AG04450 (cell line): ENCODE measurements at regions not wholly inside any gene's neighbourhood (a gene's known extent, or its start where the extent isn't known, plus 50 kb on each side); places are given as distances from the start of the nearest gene placed in this dataset.

ENCODE experiments used
- CTCF ChIA-PET: fragments of 300-600, 350-600 bp; formaldehyde crosslinking; extraction: SDS; loops from one replicate; lab custom pipeline; 2022; ENCODE audit warnings: antibody characterized with exemption, inconsistent platforms; lab: Charles Lee
- POLR2A ChIA-PET: fragments of 350-600 bp; formaldehyde crosslinking; extraction: SDS; loops from one replicate; lab custom pipeline; 2021; ENCODE audit warnings: antibody characterized with exemption, inconsistent platforms; lab: Yijun Ruan, JAX
- DNase-seq: peaks from one replicate; pipeline ENCODE4 v3.0.0-alpha.2; 2011; ENCODE audit warnings: low read depth, low spot score
- H3K27ac ChIP-seq: one replicate; pipeline ENCODE4 v1.5.1; 2012; ENCODE audit warnings: low read depth, low read length, control low read depth
- H3K27me3 ChIP-seq: one replicate; pipeline ENCODE4 v1.6.0; 2012; ENCODE audit warnings: low read length; ENCODE audit not compliant: control insufficient read depth, insufficient read depth
- H3K4me3 ChIP-seq: 2 replicates; pipeline ENCODE4 v1.5.1; 2011; ENCODE audit warnings: mild to moderate bottlenecking, low read depth, low read length, control low read depth
- H3K9me3 ChIP-seq: 2 replicates; pipeline ENCODE4 v1.5.1; 2012; ENCODE audit warnings: low read length; ENCODE audit not compliant: control insufficient read depth, insufficient read depth
- TF ChIP-seq, protein P1 (sequence below): IDR thresholded peaks from 2 replicates; pipeline ENCODE4 v1.5.1; 2011; ENCODE audit warnings: low read depth, low read length, control low read depth, inconsistent platforms

- POLR2A ChIA-PET, result no interaction called here
- TF ChIP-seq, protein P1, sequence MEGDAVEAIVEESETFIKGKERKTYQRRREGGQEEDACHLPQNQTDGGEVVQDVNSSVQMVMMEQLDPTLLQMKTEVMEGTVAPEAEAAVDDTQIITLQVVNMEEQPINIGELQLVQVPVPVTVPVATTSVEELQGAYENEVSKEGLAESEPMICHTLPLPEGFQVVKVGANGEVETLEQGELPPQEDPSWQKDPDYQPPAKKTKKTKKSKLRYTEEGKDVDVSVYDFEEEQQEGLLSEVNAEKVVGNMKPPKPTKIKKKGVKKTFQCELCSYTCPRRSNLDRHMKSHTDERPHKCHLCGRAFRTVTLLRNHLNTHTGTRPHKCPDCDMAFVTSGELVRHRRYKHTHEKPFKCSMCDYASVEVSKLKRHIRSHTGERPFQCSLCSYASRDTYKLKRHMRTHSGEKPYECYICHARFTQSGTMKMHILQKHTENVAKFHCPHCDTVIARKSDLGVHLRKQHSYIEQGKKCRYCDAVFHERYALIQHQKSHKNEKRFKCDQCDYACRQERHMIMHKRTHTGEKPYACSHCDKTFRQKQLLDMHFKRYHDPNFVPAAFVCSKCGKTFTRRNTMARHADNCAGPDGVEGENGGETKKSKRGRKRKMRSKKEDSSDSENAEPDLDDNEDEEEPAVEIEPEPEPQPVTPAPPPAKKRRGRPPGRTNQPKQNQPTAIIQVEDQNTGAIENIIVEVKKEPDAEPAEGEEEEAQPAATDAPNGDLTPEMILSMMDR, result no peak
- CTCF ChIA-PET, result no interaction called here
- Histone ChIP-seq H3K27ac (no peak overlapping the region), H3K27me3 (no peaks in the 10 kb centered on the region), H3K4me3 (no peak overlapping the region), H3K9me3 (no peaks in the 10 kb centered on the region)
- DNase-seq, result no peak
Observed at GRCh38 chr2:142463047-142463446, 332.2 kb upstream of the LRP1B start.

DNA sequence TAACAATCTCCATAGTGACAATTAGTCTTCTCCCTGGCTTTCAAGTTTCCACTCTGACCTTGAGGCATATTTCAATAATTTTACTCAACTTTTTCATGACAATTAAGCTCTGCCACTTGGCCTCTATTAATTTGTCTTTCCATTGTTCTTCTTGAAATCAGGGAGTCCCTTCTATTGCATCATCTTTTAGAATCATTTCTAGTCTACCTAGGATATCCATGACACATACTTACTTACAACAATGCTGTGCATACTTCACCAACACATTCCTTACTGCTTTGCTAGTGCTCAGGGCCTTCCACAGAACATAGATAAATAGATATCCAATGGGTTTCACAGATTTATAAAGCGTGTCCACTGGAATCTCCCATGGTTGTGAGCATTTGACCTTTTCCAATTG, 331.5 kb upstream of the LRP1B start:
- Histone ChIP-seq H3K9me3 (no peaks in the 10 kb centered on the region), H3K27ac (no peak overlapping the region), H3K27me3 (no peaks in the 10 kb centered on the region), H3K4me3 (no peak overlapping the region)
- CTCF ChIA-PET, result no interaction called here
- TF ChIP-seq, protein P1, result no peak
- no peak for DNase-seq
- POLR2A ChIA-PET, result no interaction called here

GRCh38 chr2:142445551-142446072, 314.8 kb upstream of the LRP1B start:
- Histone ChIP-seq H3K4me3 (no peak overlapping the region), H3K9me3 (no peaks in the 10 kb centered on the region), H3K27ac (no peak overlapping the region), H3K27me3 (no peaks in the 10 kb centered on the region)
- DNase-seq, result no peak
- POLR2A ChIA-PET, result no interaction called here
- CTCF ChIA-PET, result no interaction called here
- TF ChIP-seq, protein P1, result no peak

- H3K4me3 ChIP-seq, result no peak overlapping the region
- POLR2A ChIA-PET, result no interaction called here
- H3K27me3 ChIP-seq, result no peaks in the 10 kb centered on the region
- no peak for DNase-seq
- TF ChIP-seq, protein P1, result no peak
- CTCF ChIA-PET, result no interaction called here
- H3K9me3 ChIP-seq, result no peaks in the 10 kb centered on the region
- H3K27ac ChIP-seq, result no peak overlapping the region
Observed at GRCh38 chr2:142445023-142445422, 314.2 kb upstream of the LRP1B start.

DNA sequence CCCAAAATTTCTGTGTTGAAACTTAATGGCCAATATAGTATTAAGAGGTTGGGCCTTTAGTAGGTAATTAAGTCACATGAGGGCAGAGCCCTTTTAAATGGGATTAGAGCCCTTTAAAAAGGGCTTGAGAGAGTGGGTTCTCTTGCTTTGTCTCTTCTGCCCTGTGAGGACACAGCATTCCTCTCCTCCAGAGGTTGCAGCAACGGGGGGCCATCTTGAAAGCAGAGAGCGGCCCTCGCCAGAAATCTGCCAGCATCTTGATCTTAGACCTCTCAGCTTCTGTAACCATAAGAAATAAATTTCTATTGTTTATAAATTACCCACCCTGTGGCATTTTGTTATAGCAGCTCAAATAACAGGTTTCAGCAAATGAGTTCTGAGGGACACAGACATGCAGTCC, 305.0 kb upstream of the LRP1B start:
- TF ChIP-seq, protein P1, result no peak
- ChIA-PET POLR2A (no interaction called here), CTCF (no interaction called here)
- Histone ChIP-seq H3K9me3 (no peaks in the 10 kb centered on the region), H3K27ac (no peak overlapping the region), H3K4me3 (no peak overlapping the region), H3K27me3 (no peaks in the 10 kb centered on the region)
- no peak for DNase-seq
